22Rv1 (cell line): ENCODE measurements at regions not wholly inside any gene's neighbourhood (a gene's known extent, or its start where the extent isn't known, plus 50 kb on each side); places are given as distances from the start of the nearest gene placed in this dataset.

Experiments used
- H3K27ac ChIP-seq: fragments of 450-650 bp; 2 replicates; pipeline ENCODE4 v1.5.1; 2017
- CTCF ChIP-seq: fragments of 450-650 bp; IDR thresholded peaks from 2 replicates; pipeline ENCODE4 v1.5.1; 2017; ENCODE audit warnings: mild to moderate bottlenecking
- ZFX ChIP-seq: fragments of 450-650 bp; IDR thresholded peaks from 2 replicates; pipeline ENCODE4 v1.6.1; 2017; ENCODE audit warnings: antibody characterized with exemption, borderline replicate concordance

- H3K27ac ChIP-seq, result no peak overlapping the region
- TF ChIP-seq ZFX, result no peak
- no peak for TF ChIP-seq CTCF
Measured at GRCh38 chr7:68421712-68422111, 1176.6 kb upstream of the AUTS2 start.

- no peak overlapping the region for H3K27ac ChIP-seq
- TF ChIP-seq CTCF, result no peak
- TF ChIP-seq ZFX, result no peak
Measured at GRCh38 chr7:68422281-68422680, 1176.0 kb upstream of the AUTS2 start.

GRCh38 chr7:68423356-68423755, 1174.9 kb upstream of the AUTS2 start:
- no peak overlapping the region for H3K27ac ChIP-seq
- no peak for TF ChIP-seq ZFX
- no peak for TF ChIP-seq CTCF

- no peak overlapping the region for H3K27ac ChIP-seq
- TF ChIP-seq ZFX (no peak), CTCF (no peak)
Measured at GRCh38 chr7:68424658-68425297, 1173.5 kb upstream of the AUTS2 start.

- no peak overlapping the region for H3K27ac ChIP-seq
- no peak for TF ChIP-seq CTCF
- TF ChIP-seq ZFX, result no peak
Measured at GRCh38 chr7:68425377-68425776, 1172.9 kb upstream of the AUTS2 start.

- TF ChIP-seq ZFX, result no peak
- TF ChIP-seq CTCF, result no peak
- H3K27ac ChIP-seq, result no peak overlapping the region
Measured at GRCh38 chr7:68429411-68430117, 1168.7 kb upstream of the AUTS2 start.

GRCh38 chr7:68432585-68432984, 1165.7 kb upstream of the AUTS2 start:
- H3K27ac ChIP-seq, result no peak overlapping the region
- TF ChIP-seq ZFX, result no peak
- TF ChIP-seq CTCF, result no peak
